HPDE6-E6E7 (cell line): ENCODE measurements at regions not wholly inside any gene's neighbourhood (a gene's known extent, or its start where the extent isn't known, plus 50 kb on each side); places are given as distances from the start of the nearest gene placed in this dataset.
"Not testable (repeated sequence)": the region's sequence is repeated elsewhere in the genome, so short reads cannot be mapped to it uniquely, and the experiment has no call there.

ENCODE experiments used
- DNase-seq: peaks from one replicate; pipeline ENCODE4 v3.0.0; 2011; ENCODE audit warnings: missing footprints; ENCODE audit errors: extremely low spot score

DNA sequence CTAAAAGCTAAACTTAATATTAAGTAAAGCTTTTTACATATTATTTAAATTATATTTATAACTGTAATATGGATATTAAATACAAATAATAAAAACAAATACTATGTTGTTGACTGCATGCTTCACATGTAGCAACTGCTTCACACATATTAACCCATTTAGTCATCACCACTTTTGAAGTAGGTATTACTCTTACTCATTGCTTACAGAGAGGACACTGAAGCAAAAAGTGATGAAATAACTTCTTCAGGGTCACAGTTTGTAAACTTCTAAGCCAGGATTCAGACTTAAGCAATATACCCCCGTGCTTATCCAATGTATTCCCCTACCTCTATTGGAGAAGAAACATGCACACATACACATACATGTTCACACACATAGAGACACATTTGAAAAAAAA is 166.6 kb downstream of the DKK2 start:
- peak; percentile 49 for DNase-seq

GRCh38 chr4:106868381-106869035 is 167.6 kb downstream of the DKK2 start:
- DNase-seq, result no peak

DNA sequence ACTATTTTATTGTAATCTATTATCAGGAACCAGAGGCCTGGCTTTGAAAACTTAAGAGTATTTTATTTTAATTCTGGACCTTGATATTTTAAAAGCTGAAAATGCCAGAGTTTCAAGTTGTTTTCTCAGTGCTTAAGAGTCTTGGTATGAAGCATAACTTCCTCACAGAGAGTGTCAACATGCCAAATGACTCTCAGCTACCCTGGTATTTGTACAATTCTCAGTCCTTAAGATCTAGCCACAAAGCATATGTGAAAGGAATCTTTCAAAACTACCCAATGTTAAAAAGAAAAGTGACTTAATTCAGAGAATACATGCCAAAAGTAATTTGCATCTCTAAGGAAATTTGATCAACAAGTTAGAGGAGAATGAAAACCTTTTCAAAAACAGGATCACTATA is 171.9 kb downstream of the DKK2 start:
- no peak for DNase-seq

- DNase-seq, result no peak
Measured at GRCh38 chr4:106854569-106855351, 181.4 kb downstream of the DKK2 start.

- DNase-seq, result no peak
Measured at GRCh38 chr4:106852426-106852825, 183.7 kb downstream of the DKK2 start.

DNA sequence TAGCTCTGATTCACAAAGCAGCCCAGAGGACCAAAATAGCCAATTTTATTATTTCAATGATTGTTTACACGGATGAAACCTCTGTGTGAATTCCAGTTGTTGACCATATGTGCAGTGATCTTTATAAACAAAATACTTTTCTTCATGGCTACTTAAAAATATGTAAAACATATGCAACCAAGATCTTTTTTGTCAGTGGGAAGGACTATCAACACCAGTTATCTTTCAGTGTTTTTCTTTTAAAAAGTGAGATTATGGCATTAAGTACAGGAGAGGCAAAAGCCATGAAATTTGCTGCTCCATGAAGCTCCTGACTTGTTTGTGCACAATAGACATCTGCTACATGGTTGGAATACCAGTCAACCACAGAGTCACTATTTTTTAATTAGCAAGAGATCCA is 184.4 kb downstream of the DKK2 start:
- no peak for DNase-seq

GRCh38 chr4:106850691-106851090 is 185.4 kb downstream of the DKK2 start:
- DNase-seq, result no peak

DNA sequence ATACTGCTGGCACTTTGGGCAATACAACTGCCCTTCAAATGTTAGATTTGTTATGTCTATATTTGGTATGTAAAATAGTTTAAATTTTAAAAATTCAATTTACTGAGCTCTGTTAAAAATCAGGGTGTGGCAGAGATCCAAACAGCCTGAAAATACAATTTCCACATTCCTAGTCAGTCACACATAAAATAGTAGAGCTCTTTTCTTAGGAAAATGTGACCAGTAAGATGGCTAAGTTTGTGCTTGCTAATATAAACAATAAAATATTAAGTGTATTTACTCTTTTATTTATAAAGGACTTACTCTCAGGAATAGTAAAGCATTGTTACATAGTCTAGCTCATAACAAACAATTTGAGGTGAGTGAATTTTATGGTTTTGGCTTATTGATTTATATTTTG is 200.2 kb downstream of the DKK2 start:
- no peak for DNase-seq

DNA sequence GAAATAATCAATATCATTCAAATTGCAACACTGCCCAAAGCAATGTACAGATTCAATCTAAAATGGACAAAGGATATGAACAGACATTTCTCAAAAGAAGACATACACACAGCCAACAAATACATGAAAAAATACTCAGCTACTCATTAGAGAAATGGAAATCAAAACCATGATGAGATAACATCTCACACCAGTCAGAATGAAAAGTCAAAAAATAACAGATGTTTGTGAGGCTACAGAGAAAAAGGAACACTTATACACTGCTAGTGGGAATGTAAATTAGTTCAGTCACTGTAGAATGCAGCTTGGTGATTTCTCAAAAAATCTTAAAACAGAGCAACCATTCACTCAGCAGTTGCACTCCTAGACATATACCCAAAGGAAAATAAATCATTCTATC is 205.2 kb downstream of the DKK2 start:
- no peak for DNase-seq

DNA sequence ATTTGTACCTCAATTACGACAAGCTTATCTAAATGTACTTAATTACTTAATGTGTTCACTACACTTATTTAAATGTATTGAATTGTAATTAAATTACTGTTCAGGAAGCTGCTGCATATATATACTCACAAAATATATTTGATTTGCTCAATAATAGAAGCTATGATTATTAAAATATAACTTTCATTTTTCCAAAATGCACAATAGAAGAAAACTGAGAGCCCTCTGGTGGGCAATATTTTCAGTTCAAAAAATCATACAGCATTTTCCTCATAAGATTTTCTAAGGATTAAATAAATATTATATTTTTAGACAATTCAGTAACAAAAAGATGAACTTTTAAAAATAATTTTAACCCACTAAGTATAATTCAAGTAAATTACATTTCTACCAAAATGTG is 217.3 kb downstream of the DKK2 start:
- no peak for DNase-seq

DNA sequence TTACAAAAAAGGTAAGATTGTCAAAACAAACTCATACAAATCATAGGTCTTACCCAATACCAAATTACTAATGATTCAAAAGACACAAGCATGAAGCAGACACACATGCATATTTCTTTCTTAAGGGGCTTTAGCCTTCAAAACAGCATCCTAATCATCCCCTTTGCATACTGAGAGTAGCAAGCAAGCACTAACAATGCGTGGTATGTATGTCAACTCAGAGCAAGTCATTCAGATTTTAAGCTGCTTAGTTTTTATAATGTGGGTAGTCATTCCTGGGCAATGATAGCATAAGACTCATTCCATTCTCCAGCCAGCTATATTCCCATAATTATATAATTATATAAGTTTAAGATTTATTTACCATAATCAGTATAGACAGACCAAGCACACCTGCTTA is 219.6 kb downstream of the DKK2 start:
- no peak for DNase-seq

DNA sequence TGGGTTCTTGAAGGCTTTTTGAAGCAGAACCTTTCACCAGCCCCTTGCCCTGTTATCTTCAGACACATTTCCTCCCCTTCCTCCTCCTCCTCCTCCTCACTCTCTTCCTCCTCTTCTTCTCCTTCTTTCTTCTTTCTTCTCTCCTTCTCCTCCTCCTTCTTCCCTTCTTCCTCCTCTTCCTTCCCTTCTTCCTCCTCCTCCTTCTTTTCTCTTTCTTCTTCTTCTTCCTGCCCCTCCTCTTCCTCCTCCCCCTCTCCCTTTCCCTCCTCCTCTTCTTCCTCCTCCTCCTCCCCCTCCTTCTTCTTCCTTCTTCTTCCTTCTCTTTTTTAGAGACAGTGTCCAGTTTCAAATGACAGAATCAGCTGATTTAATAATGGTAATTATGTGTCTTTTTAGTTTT is 226.0 kb downstream of the DKK2 start:
- no peak for DNase-seq

DNA sequence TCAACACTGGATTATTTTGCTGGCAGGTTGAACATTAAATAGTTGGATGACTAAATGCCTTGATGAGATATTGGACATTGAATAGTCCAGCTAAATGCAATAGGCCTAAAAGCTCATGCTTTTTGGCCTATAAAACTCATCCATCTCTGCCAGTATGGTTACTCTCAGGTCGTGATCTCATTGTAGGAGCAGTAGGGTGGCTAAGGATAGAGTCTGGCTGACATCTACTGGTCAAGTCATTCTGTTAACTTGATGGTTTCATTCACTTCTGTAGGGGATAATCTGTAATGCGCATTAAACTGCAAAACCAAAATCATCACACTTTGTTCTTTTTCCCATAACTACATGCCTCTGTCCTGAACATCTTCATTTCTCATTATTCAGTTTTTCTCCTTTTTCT is 227.0 kb downstream of the DKK2 start:
- peak; percentile 14 for DNase-seq

- no peak for DNase-seq
Measured at GRCh38 chr4:106806158-106806797, 229.8 kb downstream of the DKK2 start.

DNA sequence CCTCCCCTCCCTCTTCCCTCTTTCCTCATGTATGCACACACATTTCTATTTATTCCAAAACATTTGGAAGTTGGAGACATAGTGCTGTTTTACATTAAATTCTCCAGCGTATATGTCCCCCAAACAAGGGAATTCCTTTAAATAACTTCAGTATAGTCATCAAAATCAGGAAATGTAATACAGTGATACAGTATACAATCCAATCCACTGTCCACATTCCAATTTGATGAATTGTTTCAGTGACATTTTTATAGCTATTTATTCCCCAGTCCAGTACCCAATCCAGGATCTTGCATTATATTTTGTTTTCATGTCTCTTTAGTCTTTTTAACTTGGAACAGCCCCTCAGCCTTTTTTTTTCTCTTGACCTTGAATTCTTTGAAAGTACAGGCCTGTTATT is 233.0 kb downstream of the DKK2 start:
- no peak for DNase-seq

DNA sequence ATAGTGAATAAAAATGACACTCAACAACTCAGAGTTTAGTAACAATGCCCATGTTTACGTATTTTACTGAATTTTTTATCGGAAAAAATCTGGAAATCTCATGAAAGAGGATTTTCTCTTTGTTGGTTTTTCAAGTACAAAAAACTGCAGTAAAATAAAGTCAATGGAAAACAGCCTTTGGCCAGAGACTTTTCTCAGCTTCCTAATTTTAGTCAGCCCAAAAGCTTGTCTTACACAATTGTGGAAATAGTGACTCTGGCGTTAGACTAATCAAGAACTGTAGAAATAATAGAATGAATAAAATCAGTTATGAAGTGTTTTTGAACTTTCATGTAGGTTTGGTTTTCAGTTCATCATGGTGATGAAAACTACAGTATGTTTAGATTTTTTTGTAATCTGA is 234.7 kb downstream of the DKK2 start:
- DNase-seq, result no peak

- no peak for DNase-seq
Measured at GRCh38 chr4:106796876-106797275, 239.2 kb downstream of the DKK2 start.

DNA sequence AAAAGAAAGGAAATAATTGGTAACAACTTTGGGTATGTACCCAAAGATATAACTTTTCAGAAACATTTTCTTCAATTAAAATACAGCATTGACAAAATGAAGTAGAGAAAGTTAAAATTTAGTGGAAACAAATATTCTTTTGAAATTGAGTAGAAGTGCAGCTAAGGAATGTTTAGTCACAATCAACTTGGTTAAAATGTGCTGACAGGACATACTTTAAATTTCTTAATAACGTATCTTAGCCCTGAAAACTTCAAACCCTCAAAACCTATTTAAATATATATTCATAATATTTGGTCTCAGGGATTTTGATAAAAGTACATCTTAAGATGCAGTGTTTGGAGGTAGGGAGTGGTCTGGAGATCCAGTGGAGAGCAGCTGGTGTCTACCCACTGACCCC is 240.8 kb downstream of the DKK2 start:
- DNase-seq, result no peak

- no peak for DNase-seq
Measured at GRCh38 chr4:106793933-106794332, 242.2 kb downstream of the DKK2 start.

GRCh38 chr4:106775636-106776035 is 260.5 kb downstream of the DKK2 start:
- no peak for DNase-seq

DNA sequence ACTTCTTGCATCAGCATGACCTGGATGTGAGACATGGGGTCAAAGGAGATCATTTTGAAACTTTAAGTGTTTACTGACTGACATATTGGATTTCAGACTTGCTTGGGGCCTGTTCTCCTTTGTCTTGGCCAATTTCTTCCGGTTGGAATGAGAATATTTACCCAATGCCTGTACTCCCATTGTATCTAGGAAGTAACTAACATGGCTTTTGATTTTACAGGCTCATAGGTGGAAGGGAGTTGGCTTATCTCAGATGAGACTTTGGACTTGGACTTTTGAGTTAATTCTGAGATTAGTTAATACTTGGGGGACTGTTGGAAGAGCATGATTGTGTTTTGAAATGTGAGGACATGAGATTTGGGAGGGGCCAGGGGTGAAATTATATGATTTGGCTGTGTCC is 262.1 kb downstream of the DKK2 start:
- DNase-seq, result not testable (repeated sequence)

DNA sequence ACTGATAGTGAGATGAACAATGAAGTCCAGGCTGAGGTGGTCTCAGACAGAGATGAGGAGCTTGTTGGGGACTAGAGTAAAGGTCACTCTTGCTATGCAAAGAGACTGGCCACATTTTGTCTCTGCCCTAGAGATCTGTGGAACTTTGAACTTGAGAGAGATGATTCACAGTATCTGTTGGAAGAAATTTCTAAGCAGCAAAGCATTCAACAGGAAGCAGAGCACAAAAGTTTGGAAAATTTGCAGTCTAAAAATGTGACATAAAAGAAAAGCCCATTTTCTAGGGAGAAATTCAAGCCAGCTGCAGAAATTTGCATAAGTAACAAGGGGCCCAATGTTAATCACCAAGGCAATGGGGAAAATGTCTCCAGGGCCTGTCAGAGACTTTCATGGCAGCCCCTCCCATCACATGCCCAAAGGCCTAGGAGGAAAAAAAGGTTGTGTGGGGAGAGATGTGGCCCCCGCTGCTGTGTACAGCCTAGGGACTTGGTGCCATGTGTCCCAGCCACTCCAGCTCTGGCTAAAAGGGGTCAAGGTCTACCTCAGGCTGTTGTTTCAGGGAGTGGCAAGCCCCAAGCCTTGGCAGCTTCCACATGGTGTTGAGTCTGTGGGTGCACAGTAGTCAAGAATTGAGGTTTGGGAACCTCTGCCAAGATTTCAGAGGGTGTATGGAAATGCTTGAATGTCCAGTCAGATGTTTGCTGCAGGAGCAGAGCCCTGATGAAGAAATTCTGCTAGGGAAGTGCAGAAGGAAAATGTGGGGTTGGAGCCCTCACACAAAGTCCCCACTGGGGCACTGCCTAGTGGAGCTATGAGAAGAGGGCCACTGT is 262.8 kb downstream of the DKK2 start:
- DNase-seq, result no peak
